Body of pancreas (tissue), 4 donors: ENCODE measurements at regions not wholly inside any gene's neighbourhood (a gene's known extent, or its start where the extent isn't known, plus 50 kb on each side); places are given as distances from the start of the nearest gene placed in this dataset.

Experiments used
- CTCF ChIP-seq, 7 experiments: fragments of 450-650 bp in 4 of 7; fragments of 200-600 bp in 3 of 7; sonication (generic) in 3 of 7; IDR thresholded peaks; one replicate each; pipeline ENCODE4 v1.5.1; 2016 to 2019; ENCODE audit warnings: antibody characterized with exemption in 7 of 7
- POLR2A ChIP-seq, 3 donors: fragments of 450-650 bp; IDR thresholded peaks; one replicate each; pipeline ENCODE4 v1.6.1; 2016; ENCODE audit warnings: antibody characterized with exemption in 3 of 3, mild to moderate bottlenecking in 2 of 3

DNA sequence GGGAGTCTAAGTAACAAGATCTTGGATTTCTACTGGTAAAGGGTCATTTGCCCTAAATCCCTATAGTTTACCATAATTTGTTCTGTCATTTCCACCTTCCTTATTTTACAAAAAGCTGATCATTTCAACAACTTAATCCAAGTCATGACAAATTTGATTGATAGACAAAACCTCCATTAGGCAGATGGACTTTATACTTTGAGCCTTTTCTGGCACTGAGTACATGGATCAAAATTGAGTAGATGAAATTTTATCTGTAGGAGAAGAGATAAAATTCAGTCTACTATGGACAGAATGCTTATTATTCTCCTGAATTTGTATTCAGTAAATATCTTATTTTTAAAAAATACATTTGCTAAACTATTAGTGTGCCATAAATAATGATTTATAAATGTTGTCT lies 62.6 kb upstream of the NRIP1 start:
- TF ChIP-seq CTCF (IDR thresholded peaks at IDR 0.05): no peak
- no peak for TF ChIP-seq POLR2A (IDR thresholded peaks at IDR 0.05)
